Lung (tissue), 11 donors: ENCODE measurements at regions not wholly inside any gene's neighbourhood (a gene's known extent, or its start where the extent isn't known, plus 50 kb on each side); places are given as distances from the start of the nearest gene placed in this dataset.
A peak's percentile ranks its signal among the peaks of the same experiment; 100 is the strongest.

Experiments
- ATAC-seq: fragments of 200-7000 bp; cut with Tn5 transposase; one replicate; pipeline ENCODE4 v1.9.1; 2020; ENCODE audit warnings: moderate number of reproducible peaks; ENCODE audit not compliant: insufficient read depth, low FRiP score
- DNase-seq, 3 donors: peaks; one replicate each; pipeline ENCODE4 v3.0.0-alpha.2; 2013 to 2017
- H3K27ac ChIP-seq, 2 donors: one replicate each; pipeline ENCODE4 v1.5.1; 2013; ENCODE audit warnings: mild to moderate bottlenecking in 2 of 2, moderate library complexity in 2 of 2, control low read depth in 1 of 2, inconsistent platforms in 1 of 2, low read depth in 1 of 2, low read length in 1 of 2
- H3K27me3 ChIP-seq, 3 donors: one replicate each; pipeline ENCODE4 v1.5.1; 2013; ENCODE audit warnings: low read length in 2 of 3; ENCODE audit not compliant: control insufficient read depth in 3 of 3, insufficient read depth in 3 of 3
- H3K36me3 ChIP-seq, 4 donors: one replicate each; pipeline ENCODE4 v1.5.1; 2013; ENCODE audit warnings: low read length in 4 of 4, mild to moderate bottlenecking in 1 of 4, moderate library complexity in 1 of 4; ENCODE audit not compliant: control insufficient read depth in 4 of 4, insufficient read depth in 4 of 4
- H3K4me1 ChIP-seq, 5 donors: one replicate each; pipeline ENCODE4 v1.5.1; 2013; ENCODE audit warnings: low read length in 5 of 5, mild to moderate bottlenecking in 2 of 5, moderate library complexity in 1 of 5; ENCODE audit not compliant: control insufficient read depth in 5 of 5, insufficient read depth in 5 of 5
- H3K4me3 ChIP-seq: one replicate; pipeline ENCODE4 v1.5.1; 2013; ENCODE audit warnings: mild to moderate bottlenecking, control low read depth, moderate library complexity
- H3K9ac ChIP-seq, 2 donors: one replicate each; pipeline ENCODE4 v1.5.1; 2013; ENCODE audit warnings: low read length in 2 of 2, control low read depth in 1 of 2; ENCODE audit not compliant: insufficient read depth in 1 of 2
- H3K9me3 ChIP-seq, 4 donors: one replicate each; pipeline ENCODE4 v1.5.1; 2013; ENCODE audit warnings: low read length in 3 of 4, mild to moderate bottlenecking in 1 of 4, moderate library complexity in 1 of 4; ENCODE audit not compliant: control insufficient read depth in 4 of 4, insufficient read depth in 3 of 4
- WGBS, 2 donors: extraction: QIAGEN DNeasy Blood & Tissue Kit; methylation state at CpG; one replicate each; pipeline ENCODE4 v1.1.7; 2013; 5-methylcytosine and 5-hydroxymethylcytosine counted together
- TF ChIP-seq, protein P1 (sequence below): IDR thresholded peaks from 2 replicates; pipeline ENCODE4 v1.5.1; 2012; ENCODE audit warnings: mild to moderate bottlenecking; ENCODE audit errors: control extremely low read depth, extremely low read depth
- donor health status: control.
- donor health status: control.
- donor health status: Bipolar disorder and iron deficiency.
- donor health status: healthy.
- donor health status: DM: yes; HTN: yes; CAD: no.

DNA sequence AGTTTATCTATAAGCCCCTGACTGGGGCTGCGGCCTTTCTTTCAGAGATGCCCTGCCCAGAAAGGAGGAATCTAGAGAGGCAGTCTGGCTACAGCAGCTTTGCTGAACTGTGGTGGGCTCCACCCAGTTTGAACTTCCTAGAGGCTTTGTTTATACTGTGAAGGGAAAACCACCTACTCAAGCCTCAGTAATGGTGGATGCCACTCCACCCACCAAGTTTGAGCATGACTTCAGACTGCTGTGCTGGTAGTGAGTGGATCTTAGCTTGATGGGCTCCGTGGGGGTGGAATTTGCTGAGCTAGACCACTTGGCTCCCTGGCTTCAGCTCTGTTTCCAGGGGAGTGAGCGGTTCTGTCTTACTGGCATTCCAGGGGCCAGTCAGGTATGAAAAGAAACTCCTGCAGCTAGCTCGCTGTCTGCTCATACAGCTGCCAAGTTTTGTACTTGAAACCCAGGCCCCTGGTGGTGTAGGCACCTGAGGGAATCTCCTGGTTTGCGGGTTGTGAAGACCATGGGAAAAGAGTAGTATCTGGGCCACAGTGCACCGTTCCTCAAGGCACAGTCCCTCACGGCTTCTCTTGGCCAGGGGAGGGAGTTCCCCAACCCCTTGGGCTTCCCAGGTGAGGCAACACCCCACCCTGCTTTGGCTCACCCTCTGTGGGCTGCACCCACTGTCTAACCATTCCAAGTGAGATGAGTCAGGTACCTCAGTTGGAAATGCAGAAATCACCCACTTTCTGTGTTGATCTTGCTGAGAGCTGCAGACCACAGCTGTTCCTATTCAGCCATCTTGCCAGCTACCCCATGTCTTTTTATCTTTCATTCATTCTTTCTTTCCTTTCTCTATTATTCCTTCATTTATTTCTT is 211.8 kb upstream of the C9orf72 start:
- ATAC-seq (no peak), DNase-seq (no peak)
- no peaks in the 10 kb centered on the region for H3K27me3 ChIP-seq
- no peaks in the 10 kb centered on the region for H3K36me3 ChIP-seq
- no peaks in the 10 kb centered on the region for H3K4me1 ChIP-seq
- H3K4me3 ChIP-seq: no peak overlapping the region
- no peak overlapping the region for H3K27ac ChIP-seq
- TF ChIP-seq, protein P1, sequence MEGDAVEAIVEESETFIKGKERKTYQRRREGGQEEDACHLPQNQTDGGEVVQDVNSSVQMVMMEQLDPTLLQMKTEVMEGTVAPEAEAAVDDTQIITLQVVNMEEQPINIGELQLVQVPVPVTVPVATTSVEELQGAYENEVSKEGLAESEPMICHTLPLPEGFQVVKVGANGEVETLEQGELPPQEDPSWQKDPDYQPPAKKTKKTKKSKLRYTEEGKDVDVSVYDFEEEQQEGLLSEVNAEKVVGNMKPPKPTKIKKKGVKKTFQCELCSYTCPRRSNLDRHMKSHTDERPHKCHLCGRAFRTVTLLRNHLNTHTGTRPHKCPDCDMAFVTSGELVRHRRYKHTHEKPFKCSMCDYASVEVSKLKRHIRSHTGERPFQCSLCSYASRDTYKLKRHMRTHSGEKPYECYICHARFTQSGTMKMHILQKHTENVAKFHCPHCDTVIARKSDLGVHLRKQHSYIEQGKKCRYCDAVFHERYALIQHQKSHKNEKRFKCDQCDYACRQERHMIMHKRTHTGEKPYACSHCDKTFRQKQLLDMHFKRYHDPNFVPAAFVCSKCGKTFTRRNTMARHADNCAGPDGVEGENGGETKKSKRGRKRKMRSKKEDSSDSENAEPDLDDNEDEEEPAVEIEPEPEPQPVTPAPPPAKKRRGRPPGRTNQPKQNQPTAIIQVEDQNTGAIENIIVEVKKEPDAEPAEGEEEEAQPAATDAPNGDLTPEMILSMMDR: no peak
- 65 to 67% methylated on average over 7 of the region's 7 CpGs for WGBS, 2 donors
- H3K9ac ChIP-seq: no peak overlapping the region
- peaks cover 0 to 2% (median 0%) of the 10 kb centered on the region in 4 donors for H3K9me3 ChIP-seq

DNA sequence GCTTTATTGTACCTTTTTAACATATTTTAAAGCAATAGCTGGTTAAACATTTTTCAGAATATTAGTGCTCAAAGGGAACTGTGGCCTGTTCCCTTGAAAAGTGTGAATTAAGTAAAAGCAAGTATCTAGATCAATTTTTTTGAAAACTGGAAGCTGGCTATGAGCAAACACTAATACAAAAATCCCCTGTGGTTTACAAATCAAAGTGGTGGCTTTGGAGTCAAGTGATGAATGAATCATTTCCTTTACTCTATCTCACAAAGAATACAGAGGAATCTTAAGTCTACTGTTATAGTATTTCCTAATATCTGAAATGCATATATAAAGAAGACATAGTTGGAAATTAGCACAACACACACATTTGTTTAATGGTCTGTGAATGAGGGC is 212.4 kb upstream of the C9orf72 start:
- H3K4me1 ChIP-seq: no peaks in the 10 kb centered on the region
- no peak overlapping the region for H3K4me3 ChIP-seq
- DNase-seq (no peak), ATAC-seq (no peak)
- no peak overlapping the region for H3K27ac ChIP-seq
- H3K36me3 ChIP-seq: no peaks in the 10 kb centered on the region
- no peak overlapping the region for H3K9ac ChIP-seq
- H3K9me3 ChIP-seq: peaks cover 0 to 2% (median 0%) of the 10 kb centered on the region in 4 donors
- TF ChIP-seq, protein P1: no peak
- no peaks in the 10 kb centered on the region for H3K27me3 ChIP-seq

DNA sequence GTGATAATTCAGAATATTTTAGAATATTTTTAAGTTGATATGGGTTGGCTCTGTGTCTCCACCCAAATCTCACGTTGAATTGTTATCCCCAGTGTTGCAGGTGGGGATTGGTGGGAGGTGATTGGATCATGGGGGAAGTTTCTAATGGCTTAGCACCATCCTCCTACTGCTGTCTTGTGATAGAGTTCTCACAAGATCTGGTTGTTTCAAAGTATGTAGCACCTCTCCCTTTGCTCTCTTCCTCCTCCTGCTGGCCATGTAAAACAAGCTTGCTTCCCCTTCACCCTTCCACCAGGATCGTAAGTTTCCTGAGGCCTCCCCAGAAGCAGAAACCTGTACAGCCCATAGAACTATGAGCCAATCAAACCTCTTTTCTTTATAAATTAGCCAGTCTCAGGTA is 214.6 kb upstream of the C9orf72 start:
- H3K36me3 ChIP-seq: no peaks in the 10 kb centered on the region
- no peak overlapping the region for H3K27ac ChIP-seq
- ATAC-seq: no peak
- peak in 1 of 3 donors; percentile 12 for DNase-seq
- H3K9me3 ChIP-seq: peaks cover 0 to 2% (median 0%) of the 10 kb centered on the region in 4 donors
- 42 to 64% methylated on average over 2 of the region's 2 CpGs for WGBS, 2 donors
- no peaks in the 10 kb centered on the region for H3K4me1 ChIP-seq
- no peaks in the 10 kb centered on the region for H3K27me3 ChIP-seq
- TF ChIP-seq, protein P1: no peak
- H3K9ac ChIP-seq: no peak overlapping the region
- H3K4me3 ChIP-seq: no peak overlapping the region

DNA sequence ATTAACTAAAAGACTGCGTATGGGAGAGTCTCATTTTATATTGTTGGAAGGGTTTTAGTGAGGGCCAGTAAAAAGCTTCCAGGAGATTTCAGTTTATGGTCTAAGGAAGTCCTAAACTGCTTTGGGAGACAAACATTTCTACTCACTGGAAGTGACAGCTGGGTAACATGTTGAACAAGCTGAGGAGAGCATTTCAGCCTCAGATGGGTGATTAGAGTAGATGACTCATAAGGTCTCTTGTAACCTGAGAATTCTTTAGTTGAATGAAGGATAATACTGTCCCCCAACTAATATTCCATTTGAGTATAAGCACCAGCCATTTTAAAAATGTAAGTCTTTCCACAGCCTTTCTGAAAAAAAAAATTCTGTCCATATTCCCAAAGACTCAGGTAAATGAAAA is 218.0 kb upstream of the C9orf72 start:
- H3K4me1 ChIP-seq: no peaks in the 10 kb centered on the region
- no peaks in the 10 kb centered on the region for H3K27me3 ChIP-seq
- TF ChIP-seq, protein P1: no peak
- peaks cover 0 to 2% (median 0%) of the 10 kb centered on the region in 4 donors for H3K9me3 ChIP-seq
- no peak overlapping the region for H3K9ac ChIP-seq
- H3K36me3 ChIP-seq: no peaks in the 10 kb centered on the region
- 94 to 95% methylated on average over 1 of the region's 1 CpG for WGBS, 2 donors
- no peak overlapping the region for H3K27ac ChIP-seq
- DNase-seq (no peak), ATAC-seq (no peak)
- no peak overlapping the region for H3K4me3 ChIP-seq
